GM12878 (cell line): ENCODE measurements at regions not wholly inside any gene's neighbourhood (a gene's known extent, or its start where the extent isn't known, plus 50 kb on each side); places are given as distances from the start of the nearest gene placed in this dataset.

Source experiments
- ATAC-seq: fragments of 200-7000 bp; cut with Tn5 transposase; 3 replicates; pipeline ENCODE4 v1.9.1; 2020; ENCODE audit warnings: mild to moderate bottlenecking, moderate library complexity
- BruUV-seq: library from RNA; stranded (reverse); fragments of 400-500 nt; replicated peaks from 2 replicates; lab custom pipeline; 2021; lab: Mats Ljungman, UMichigan
- CTCF ChIA-PET: fragments of 300-600 bp; sonication (Branson Sonifier 250); formaldehyde crosslinking; extraction: SDS; loops from one replicate; lab custom pipeline; 2021; ENCODE audit warnings: inconsistent platforms; lab: Yijun Ruan, JAX
- POLR2A ChIA-PET: fragments of 350-600 bp; formaldehyde crosslinking; extraction: SDS; loops from one replicate; lab custom pipeline; 2021; ENCODE audit warnings: inconsistent platforms; lab: Charles Lee
- RAD21 ChIA-PET: fragments of 300-600 bp; sonication (Branson Sonifier 250); formaldehyde crosslinking; loops from one replicate; lab custom pipeline; 2023; ENCODE audit warnings: antibody characterized with exemption; ENCODE audit not compliant: unreplicated experiment; lab: Charles Lee
- SMC1A ChIA-PET: fragments of 300-600 bp; sonication (Branson Sonifier 250); formaldehyde crosslinking; loops from one replicate; lab custom pipeline; 2023; ENCODE audit not compliant: unreplicated experiment, uncharacterized antibody; lab: Charles Lee
- DNase-seq: peaks from one replicate; pipeline ENCODE4 v3.0.0-alpha.2; 2011; ENCODE audit warnings: low read depth, low spot score
- FAIRE-seq: peaks from 3 replicates; lab custom pipeline; 2011; peaks lifted over from hg19 to GRCh38; lab: Jason Lieb, UNC
- H2AFZ ChIP-seq: 2 replicates; pipeline ENCODE4 v1.6.0; 2011; ENCODE audit warnings: low read depth, low read length, control low read depth; ENCODE audit not compliant: control insufficient read depth
- H3K27ac ChIP-seq: 2 replicates; pipeline ENCODE4 v1.5.1; 2011; ENCODE audit warnings: control low read depth; ENCODE audit not compliant: control insufficient read depth, insufficient read depth
- H3K27me3 ChIP-seq, 2 experiments: replicated peaks in 1 of 2; 2 replicates each; pipeline versions ENCODE4 v1.6.0 to v1.6.1; 2011; ENCODE audit warnings: low read length in 1 of 2; ENCODE audit not compliant: control insufficient read depth in 2 of 2, insufficient read depth in 2 of 2
- H3K36me3 ChIP-seq, 2 experiments: 2 replicates each; pipeline ENCODE4 v1.5.1; 2011; ENCODE audit warnings: low read length in 1 of 2; ENCODE audit not compliant: control insufficient read depth in 2 of 2, insufficient read depth in 2 of 2
- H3K4me1 ChIP-seq: 2 replicates; pipeline ENCODE4 v1.6.1; 2011; ENCODE audit warnings: mild to moderate bottlenecking, low read length, moderate library complexity, mixed read lengths; ENCODE audit not compliant: control insufficient read depth, insufficient read depth
- H3K4me2 ChIP-seq: 2 replicates; pipeline ENCODE4 v1.6.0; 2011; ENCODE audit warnings: control low read depth; ENCODE audit not compliant: control insufficient read depth, insufficient read depth
- H3K4me3 ChIP-seq: fragments of 200-600 bp; sonication (generic); 2 replicates; pipeline ENCODE4 v1.5.1; 2016
- H3K79me2 ChIP-seq: 2 replicates; pipeline ENCODE4 v1.6.0; 2011; ENCODE audit warnings: low read length; ENCODE audit not compliant: control insufficient read depth, insufficient read depth
- H3K9ac ChIP-seq: 2 replicates; pipeline ENCODE4 v1.8.0; 2011; ENCODE audit warnings: low read length, control low read depth, mixed read lengths; ENCODE audit not compliant: control insufficient read depth, insufficient read depth
- H3K9me3 ChIP-seq: replicated peaks from 3 replicates; pipeline ENCODE4 v1.5.1; 2011; ENCODE audit warnings: mild to moderate bottlenecking, low read length; ENCODE audit not compliant: control insufficient read depth, insufficient read depth
- H4K20me1 ChIP-seq: 2 replicates; pipeline ENCODE4 v1.6.0; 2011; ENCODE audit not compliant: control insufficient read depth, insufficient read depth
- BCLAF1 ChIP-seq: fragments of 450-650 bp; IDR thresholded peaks from 2 replicates; pipeline ENCODE4 v1.6.1; 2017; ENCODE audit warnings: antibody characterized with exemption, mild to moderate bottlenecking, moderate library complexity
- DPF2 ChIP-seq: fragments of 450-650 bp; IDR thresholded peaks from 2 replicates; pipeline ENCODE4 v1.6.1; 2017; ENCODE audit warnings: mild to moderate bottlenecking
- EED ChIP-seq: sonication (generic); IDR thresholded peaks from 2 replicates; pipeline ENCODE4 v1.6.1; 2016; ENCODE audit warnings: antibody characterized with exemption, low read depth
- MXI1 ChIP-seq: fragments of 150-350 bp; IDR thresholded peaks from 2 replicates; pipeline ENCODE4 v1.6.1; 2011; ENCODE audit warnings: low read depth, mild to moderate bottlenecking, inconsistent platforms, low read length, improper control_type of control experiment
- PRDM15 ChIP-seq: fragments of 450-650 bp; formaldehyde crosslinking; IDR thresholded peaks from 2 replicates; pipeline ENCODE4 v1.4.0; 2020; ENCODE audit warnings: mild to moderate bottlenecking, moderate library complexity
- SMARCA5 ChIP-seq: fragments of 450-650 bp; IDR thresholded peaks from 2 replicates; pipeline ENCODE4 v1.6.1; 2017; ENCODE audit warnings: mild to moderate bottlenecking
- ZNF384 ChIP-seq: IDR thresholded peaks from 2 replicates; pipeline ENCODE4 v1.6.1; 2012; ENCODE audit warnings: low read depth, mild to moderate bottlenecking, low read length, improper control_type of control experiment, borderline replicate concordance
- ZNF622 ChIP-seq: fragments of 450-650 bp; IDR thresholded peaks from 2 replicates; pipeline ENCODE4 v1.6.1; 2017; ENCODE audit warnings: mild to moderate bottlenecking, inconsistent platforms
- WGBS: methylation state at CpG from one replicate; pipeline ENCODE4 v1.1.6; 2016; ENCODE audit warnings: low lambda C conversion rate; ENCODE audit not compliant: insufficient replicate concordance, insufficient coverage; ENCODE audit errors: missing lambda C conversion rate; 5-methylcytosine and 5-hydroxymethylcytosine counted together
- in situ Hi-C: fragments of 300-500 bp; cut with MboI; formaldehyde crosslinking; loops from 9 replicates; pipeline ENCODE4 v1.14.3; 2018; ENCODE audit warnings: mixed read lengths
- intact Hi-C: fragments of 100-400 bp; cut with micrococcal nuclease; formaldehyde crosslinking; loops from one replicate; pipeline ENCODE4 v1.14.2; 2022; ENCODE audit not compliant: unreplicated experiment

GRCh38 chr9:88216126-88216995 is 78.1 kb upstream of the SPATA31C2 start:
- POLR2A ChIA-PET, result no interaction called here

More at GRCh38 chr9:88216126-88216995, 78.1 kb upstream of the SPATA31C2 start:
- Histone ChIP-seq H3K4me3 (no peak overlapping the region), H3K9me3 (no peaks in the 10 kb centered on the region; the same call in 2 of the 3 replicates), H3K36me3 (no peaks in the 10 kb centered on the region), H3K4me2 (no peak overlapping the region), H3K79me2 (no peaks in the 10 kb centered on the region), H2AFZ (no peak overlapping the region), H3K27ac (no peak overlapping the region), H4K20me1 (no peaks in the 10 kb centered on the region), H3K9ac (no peak overlapping the region), H3K4me1 (no peaks in the 10 kb centered on the region), H3K27me3 (no peaks in the 10 kb centered on the region)
- intact Hi-C loops, result no loop called here
- ChIA-PET CTCF (interaction anchor here (1.1 kb wide), 1 partner anchor 15 kb away, joined by 3 read pairs; no protein-coding TSS in a partner anchor), RAD21 (no interaction called here), SMC1A (interaction anchor here (0.5 kb wide), 1 partner anchor 325 kb away, joined by 3 read pairs; no protein-coding TSS in a partner anchor)
- TF ChIP-seq ZNF622, result no peak
- TF ChIP-seq ZNF384, result no peak
- no peak for TF ChIP-seq SMARCA5
- no peak for TF ChIP-seq EED
- no peak for TF ChIP-seq PRDM15 (CRISPR knock-in tag)
- TF ChIP-seq BCLAF1, result no peak
- TF ChIP-seq MXI1, result no peak
- TF ChIP-seq DPF2, result no peak
- in situ Hi-C loops, result no loop called here
- FAIRE-seq (no peak), ATAC-seq (no peak), DNase-seq (no peak)
- WGBS, result 47% methylated on average over 29 of the region's 29 CpGs
- no TSS peak for BruUV-seq
